ENCODE measurements at regions not wholly inside any gene's neighbourhood (a gene's known extent, or its start where the extent isn't known, plus 50 kb on each side); places are given as distances from the start of the nearest gene placed in this dataset.
A peak's percentile ranks its signal among the peaks of the same experiment; 100 is the strongest.

- no peak for TF ChIP-seq TCF12 (IDR thresholded peaks at IDR 0.05)
- TF ChIP-seq TCF12 (CRISPR knock-in tag; IDR thresholded peaks at IDR 0.05) = no peak
- TF ChIP-seq ZNF326 (CRISPR knock-in tag; IDR thresholded peaks at IDR 0.05; ENCODE audit: borderline replicate concordance) = no peak
- 0 out of 2 replicates have a peak, but pooled peaks have one; percentile 62 for TF ChIP-seq REPIN1 (CRISPR knock-in tag; IDR thresholded peaks at IDR 0.05; ENCODE audit: borderline replicate concordance, low read depth)
- TF ChIP-seq, protein P1, sequence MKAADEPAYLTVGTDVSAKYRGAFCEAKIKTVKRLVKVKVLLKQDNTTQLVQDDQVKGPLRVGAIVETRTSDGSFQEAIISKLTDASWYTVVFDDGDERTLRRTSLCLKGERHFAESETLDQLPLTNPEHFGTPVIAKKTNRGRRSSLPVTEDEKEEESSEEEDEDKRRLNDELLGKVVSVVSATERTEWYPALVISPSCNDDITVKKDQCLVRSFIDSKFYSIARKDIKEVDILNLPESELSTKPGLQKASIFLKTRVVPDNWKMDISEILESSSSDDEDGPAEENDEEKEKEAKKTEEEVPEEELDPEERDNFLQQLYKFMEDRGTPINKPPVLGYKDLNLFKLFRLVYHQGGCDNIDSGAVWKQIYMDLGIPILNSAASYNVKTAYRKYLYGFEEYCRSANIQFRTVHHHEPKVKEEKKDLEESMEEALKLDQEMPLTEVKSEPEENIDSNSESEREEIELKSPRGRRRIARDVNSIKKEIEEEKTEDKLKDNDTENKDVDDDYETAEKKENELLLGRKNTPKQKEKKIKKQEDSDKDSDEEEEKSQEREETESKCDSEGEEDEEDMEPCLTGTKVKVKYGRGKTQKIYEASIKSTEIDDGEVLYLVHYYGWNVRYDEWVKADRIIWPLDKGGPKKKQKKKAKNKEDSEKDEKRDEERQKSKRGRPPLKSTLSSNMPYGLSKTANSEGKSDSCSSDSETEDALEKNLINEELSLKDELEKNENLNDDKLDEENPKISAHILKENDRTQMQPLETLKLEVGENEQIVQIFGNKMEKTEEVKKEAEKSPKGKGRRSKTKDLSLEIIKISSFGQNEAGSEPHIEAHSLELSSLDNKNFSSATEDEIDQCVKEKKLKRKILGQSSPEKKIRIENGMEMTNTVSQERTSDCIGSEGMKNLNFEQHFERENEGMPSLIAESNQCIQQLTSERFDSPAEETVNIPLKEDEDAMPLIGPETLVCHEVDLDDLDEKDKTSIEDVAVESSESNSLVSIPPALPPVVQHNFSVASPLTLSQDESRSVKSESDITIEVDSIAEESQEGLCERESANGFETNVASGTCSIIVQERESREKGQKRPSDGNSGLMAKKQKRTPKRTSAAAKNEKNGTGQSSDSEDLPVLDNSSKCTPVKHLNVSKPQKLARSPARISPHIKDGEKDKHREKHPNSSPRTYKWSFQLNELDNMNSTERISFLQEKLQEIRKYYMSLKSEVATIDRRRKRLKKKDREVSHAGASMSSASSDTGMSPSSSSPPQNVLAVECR (CRISPR knock-in tag; IDR thresholded peaks at IDR 0.05; ENCODE audit: borderline replicate concordance) = no peak
- no peak for TF ChIP-seq SRF (IDR thresholded peaks at IDR 0.05; ENCODE audit: low read depth, low read length)
- TF ChIP-seq, protein P2, sequence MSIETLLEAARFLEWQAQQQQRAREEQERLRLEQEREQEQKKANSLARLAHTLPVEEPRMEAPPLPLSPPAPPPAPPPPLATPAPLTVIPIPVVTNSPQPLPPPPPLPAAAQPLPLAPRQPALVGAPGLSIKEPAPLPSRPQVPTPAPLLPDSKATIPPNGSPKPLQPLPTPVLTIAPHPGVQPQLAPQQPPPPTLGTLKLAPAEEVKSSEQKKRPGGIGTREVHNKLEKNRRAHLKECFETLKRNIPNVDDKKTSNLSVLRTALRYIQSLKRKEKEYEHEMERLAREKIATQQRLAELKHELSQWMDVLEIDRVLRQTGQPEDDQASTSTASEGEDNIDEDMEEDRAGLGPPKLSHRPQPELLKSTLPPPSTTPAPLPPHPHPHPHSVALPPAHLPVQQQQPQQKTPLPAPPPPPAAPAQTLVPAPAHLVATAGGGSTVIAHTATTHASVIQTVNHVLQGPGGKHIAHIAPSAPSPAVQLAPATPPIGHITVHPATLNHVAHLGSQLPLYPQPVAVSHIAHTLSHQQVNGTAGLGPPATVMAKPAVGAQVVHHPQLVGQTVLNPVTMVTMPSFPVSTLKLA (IDR thresholded peaks at IDR 0.05) = no peak
- TF ChIP-seq SMC3 (IDR thresholded peaks at IDR 0.05; ENCODE audit: low read length) = no peak; the same call in 1 of the 2 replicates
- no peak for TF ChIP-seq NCOA5 (CRISPR knock-in tag; IDR thresholded peaks at IDR 0.05)
- no peak for TF ChIP-seq SMAD1 (CRISPR knock-in tag; IDR thresholded peaks at IDR 0.05; ENCODE audit: borderline replicate concordance, low read depth)
- TF ChIP-seq ZKSCAN1 (IDR thresholded peaks at IDR 0.05; ENCODE audit: low read length) = no peak
- no peak; the same call in 1 of the 2 replicates for TF ChIP-seq FOSL2 (CRISPR knock-in tag; IDR thresholded peaks at IDR 0.05)
- 0 out of 2 replicates have a peak, but pooled peaks have one; percentile 52 for TF ChIP-seq ZSCAN25 (CRISPR knock-in tag; IDR thresholded peaks at IDR 0.05)
- TF ChIP-seq ZFP36 (IDR thresholded peaks at IDR 0.05; ENCODE audit: borderline replicate concordance, low read depth, low read length, partially characterized antibody) = no peak
- no peak for TF ChIP-seq HMGA1 (CRISPR knock-in tag; conservative IDR thresholded peaks at IDR 0.05)
- no peak for TF ChIP-seq GABPA (IDR thresholded peaks at IDR 0.05; ENCODE audit: low read depth, low read length)
- TF ChIP-seq GABPA (CRISPR knock-in tag; IDR thresholded peaks at IDR 0.05; ENCODE audit: low read depth) = no peak
- TF ChIP-seq, protein P3, sequence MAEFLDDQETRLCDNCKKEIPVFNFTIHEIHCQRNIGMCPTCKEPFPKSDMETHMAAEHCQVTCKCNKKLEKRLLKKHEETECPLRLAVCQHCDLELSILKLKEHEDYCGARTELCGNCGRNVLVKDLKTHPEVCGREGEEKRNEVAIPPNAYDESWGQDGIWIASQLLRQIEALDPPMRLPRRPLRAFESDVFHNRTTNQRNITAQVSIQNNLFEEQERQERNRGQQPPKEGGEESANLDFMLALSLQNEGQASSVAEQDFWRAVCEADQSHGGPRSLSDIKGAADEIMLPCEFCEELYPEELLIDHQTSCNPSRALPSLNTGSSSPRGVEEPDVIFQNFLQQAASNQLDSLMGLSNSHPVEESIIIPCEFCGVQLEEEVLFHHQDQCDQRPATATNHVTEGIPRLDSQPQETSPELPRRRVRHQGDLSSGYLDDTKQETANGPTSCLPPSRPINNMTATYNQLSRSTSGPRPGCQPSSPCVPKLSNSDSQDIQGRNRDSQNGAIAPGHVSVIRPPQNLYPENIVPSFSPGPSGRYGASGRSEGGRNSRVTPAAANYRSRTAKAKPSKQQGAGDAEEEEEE (CRISPR knock-in tag; IDR thresholded peaks at IDR 0.05; ENCODE audit: borderline replicate concordance) = no peak
- no peak for TF ChIP-seq MTF1 (CRISPR knock-in tag; IDR thresholded peaks at IDR 0.05)
- TF ChIP-seq TGIF2 (CRISPR knock-in tag; IDR thresholded peaks at IDR 0.05) = no peak
- TF ChIP-seq ZMYM2 (CRISPR knock-in tag; IDR thresholded peaks at IDR 0.05) = no peak
- no peak for TF ChIP-seq ZBTB26 (CRISPR knock-in tag; IDR thresholded peaks at IDR 0.05; ENCODE audit: borderline replicate concordance)
- TF ChIP-seq FOXA1 (IDR thresholded peaks at IDR 0.05) = no peak
- no peak for TF ChIP-seq FOXA1 (CRISPR knock-in tag; IDR thresholded peaks at IDR 0.05)
- no peak for TF ChIP-seq ZNF598 (CRISPR knock-in tag; IDR thresholded peaks at IDR 0.05; ENCODE audit: borderline replicate concordance)
These were observed 96.1 kb upstream of the CDH5 start (continued) for GRCh38 chr16:66270333-66270927.
